MM.1S (cell line): ENCODE measurements at regions not wholly inside any gene's neighbourhood (a gene's known extent, or its start where the extent isn't known, plus 50 kb on each side); places are given as distances from the start of the nearest gene placed in this dataset.

Experiments
- DNase-seq: peaks from one replicate; pipeline ENCODE4 v3.0.0-alpha.2; 2015
- H2AFZ ChIP-seq: fragments of 300-600 bp; sonication (generic); 2 replicates; pipeline ENCODE4 v1.6.0; 2016; ENCODE audit warnings: antibody characterized with exemption, low read length
- H3F3A ChIP-seq: fragments of 300-600 bp; sonication (generic); 2 replicates; pipeline ENCODE4 v1.6.1; 2016; ENCODE audit warnings: mild to moderate bottlenecking, antibody characterized with exemption, low read length, moderate library complexity, mixed read lengths; ENCODE audit not compliant: insufficient read depth
- H3K27ac ChIP-seq: fragments of 300-600 bp; sonication (generic); 2 replicates; pipeline ENCODE4 v1.5.1; 2016; ENCODE audit warnings: mild to moderate bottlenecking, low read length
- H3K27me3 ChIP-seq: fragments of 300-600 bp; sonication (generic); replicated peaks from 2 replicates; pipeline ENCODE4 v1.6.0; 2016; ENCODE audit warnings: low read length; ENCODE audit not compliant: insufficient read depth
- H3K36me3 ChIP-seq: fragments of 300-600 bp; sonication (generic); replicated peaks from 2 replicates; pipeline ENCODE4 v1.6.1; 2016; ENCODE audit warnings: mild to moderate bottlenecking, low read length, mixed read lengths; ENCODE audit not compliant: insufficient read depth
- H3K4me1 ChIP-seq: fragments of 300-600 bp; sonication (generic); 2 replicates; pipeline ENCODE4 v1.6.1; 2016; ENCODE audit warnings: low read length, mixed read lengths
- H3K4me2 ChIP-seq: fragments of 300-600 bp; sonication (generic); 2 replicates; pipeline ENCODE4 v1.6.0; 2016; ENCODE audit warnings: low read depth, low read length
- H3K4me3 ChIP-seq: fragments of 300-600 bp; sonication (generic); 2 replicates; pipeline ENCODE4 v1.5.1; 2016; ENCODE audit warnings: low read length, mixed read lengths
- H3K79me2 ChIP-seq: fragments of 300-600 bp; sonication (generic); 2 replicates; pipeline ENCODE4 v1.6.1; 2016; ENCODE audit warnings: mixed run types, low read length, mixed read lengths
- H3K9ac ChIP-seq: fragments of 300-600 bp; sonication (generic); 2 replicates; pipeline ENCODE4 v1.6.1; 2016; ENCODE audit warnings: low read length, mixed read lengths
- H3K9me2 ChIP-seq: fragments of 300-600 bp; sonication (generic); replicated peaks from 2 replicates; pipeline ENCODE4 v1.6.1; 2016; ENCODE audit warnings: mild to moderate bottlenecking, low read length, mixed read lengths; ENCODE audit not compliant: insufficient read depth
- H3K9me3 ChIP-seq: fragments of 300-600 bp; sonication (generic); replicated peaks from 2 replicates; pipeline ENCODE4 v1.6.1; 2016; ENCODE audit warnings: mild to moderate bottlenecking, low read length, mixed read lengths; ENCODE audit not compliant: insufficient read depth
- H4K20me1 ChIP-seq: fragments of 300-600 bp; sonication (generic); 2 replicates; pipeline ENCODE4 v1.6.1; 2016; ENCODE audit warnings: mild to moderate bottlenecking, low read length, moderate library complexity, mixed read lengths; ENCODE audit not compliant: insufficient read depth
- CTCF ChIP-seq: fragments of 300-600 bp; sonication (generic); IDR thresholded peaks from 2 replicates; pipeline ENCODE4 v1.5.1; 2016; ENCODE audit warnings: antibody characterized with exemption, low read length, mixed read lengths
- EZH2 ChIP-seq: fragments of 300-600 bp; sonication (generic); optimal IDR thresholded peaks from 2 replicates; pipeline ENCODE3; 2017; ENCODE audit warnings: low read depth, mild to moderate bottlenecking, antibody characterized with exemption, low read length, mixed read lengths
- EZH2phosphoT487 ChIP-seq: fragments of 300-600 bp; sonication (generic); IDR thresholded peaks from 2 replicates; pipeline ENCODE4 v1.6.1; 2018; ENCODE audit warnings: antibody characterized with exemption, low read length

- Histone ChIP-seq H3K9ac (no peak overlapping the region), H3F3A (no peaks in the 10 kb centered on the region), H3K4me3 (no peak overlapping the region), H3K9me3 (no peaks in the 10 kb centered on the region), H3K27ac (no peak overlapping the region), H4K20me1 (no peaks in the 10 kb centered on the region), H3K36me3 (no peaks in the 10 kb centered on the region), H3K4me1 (no peaks in the 10 kb centered on the region), H3K79me2 (no peaks in the 10 kb centered on the region), H2AFZ (no peak overlapping the region), H3K4me2 (no peak overlapping the region), H3K9me2 (no peaks in the 10 kb centered on the region), H3K27me3 (no peaks in the 10 kb centered on the region)
- no peak for DNase-seq
- no peak for TF ChIP-seq EZH2
- no peak for TF ChIP-seq CTCF
- TF ChIP-seq EZH2phosphoT487 = no peak
Measured at GRCh38 chr13:89982407-89983095, 1364.9 kb upstream of the MIR17HG start.

- no peak overlapping the region for H3K4me2 ChIP-seq
Measured at GRCh38 chr13:89988206-89988605, 1359.3 kb upstream of the MIR17HG start.

GRCh38 chr13:90003566-90003965 lies 1343.9 kb upstream of the MIR17HG start:
- Histone ChIP-seq H3K9ac (no peak overlapping the region), H3K79me2 (no peaks in the 10 kb centered on the region), H3K4me1 (no peaks in the 10 kb centered on the region), H3K9me2 (no peaks in the 10 kb centered on the region), H3K9me3 (no peaks in the 10 kb centered on the region), H3K4me3 (no peak overlapping the region), H4K20me1 (no peaks in the 10 kb centered on the region), H3K27ac (no peak overlapping the region), H3K27me3 (no peaks in the 10 kb centered on the region), H3K36me3 (no peaks in the 10 kb centered on the region), H3F3A (no peaks in the 10 kb centered on the region), H3K4me2 (no peak overlapping the region), H2AFZ (no peak overlapping the region)
- no peak for DNase-seq
- TF ChIP-seq EZH2 (no peak), EZH2phosphoT487 (no peak), CTCF (no peak)

More at GRCh38 chr13:89988206-89988605, 1359.3 kb upstream of the MIR17HG start:
- Histone ChIP-seq H3K27ac (no peak overlapping the region), H3K36me3 (no peaks in the 10 kb centered on the region), H3K4me1 (no peaks in the 10 kb centered on the region), H2AFZ (no peak overlapping the region), H3K9me3 (no peaks in the 10 kb centered on the region), H3F3A (no peaks in the 10 kb centered on the region), H4K20me1 (no peaks in the 10 kb centered on the region), H3K79me2 (no peaks in the 10 kb centered on the region), H3K4me3 (no peak overlapping the region), H3K27me3 (no peaks in the 10 kb centered on the region), H3K9me2 (no peaks in the 10 kb centered on the region), H3K9ac (no peak overlapping the region)
- no peak for DNase-seq
- TF ChIP-seq CTCF (no peak), EZH2phosphoT487 (no peak), EZH2 (no peak)
